B cell (primary cell): ENCODE measurements at regions not wholly inside any gene's neighbourhood (a gene's known extent, or its start where the extent isn't known, plus 50 kb on each side); places are given as distances from the start of the nearest gene placed in this dataset.

Experiments used
- ATAC-seq: fragments of 200-7000 bp; cut with Tn5 transposase; one replicate; pipeline ENCODE4 v1.10.0; 2021; ENCODE audit warnings: low read depth, mild to moderate bottlenecking, moderate number of reproducible peaks, moderate library complexity
- CTCF ChIA-PET: fragments of 350-600 bp; sonication (Branson Sonifier 250); formaldehyde crosslinking; loops from one replicate; lab custom pipeline; 2021; ENCODE audit warnings: antibody characterized with exemption, inconsistent platforms; lab: Charles Lee
- POLR2A ChIA-PET: fragments of 350-600 bp; sonication (Branson Sonifier 250); formaldehyde crosslinking; loops from one replicate; lab custom pipeline; 2021; ENCODE audit warnings: antibody characterized with exemption; lab: Charles Lee
- DNase-seq: peaks from one replicate; pipeline ENCODE4 v3.0.0; 2013
- H2AFZ ChIP-seq: 2 replicates; pipeline ENCODE4 v1.6.1; 2012; ENCODE audit warnings: mild to moderate bottlenecking, low read depth, low read length; ENCODE audit not compliant: insufficient read depth, poor library complexity, severe bottlenecking
- H3K27ac ChIP-seq, 2 donors: 1 replicate in 1 of 2; 2 replicates in 1 of 2; pipeline ENCODE4 v1.5.1; 2012 to 2013; ENCODE audit warnings: low read length in 2 of 2, mild to moderate bottlenecking in 2 of 2, moderate library complexity in 1 of 2
- H3K27me3 ChIP-seq, 4 experiments: fragments of 200-600 bp in 1 of 4; sonication (generic) in 1 of 4; replicated peaks in 1 of 4; 1 replicate in 2 of 4; 2 replicates in 2 of 4; pipeline versions ENCODE4 v1.6.1 to v1.7.0; 2013 to 2016; ENCODE audit warnings: low read length in 3 of 4, mild to moderate bottlenecking in 2 of 4, mixed read lengths in 1 of 4, moderate library complexity in 1 of 4; ENCODE audit not compliant: insufficient read depth in 4 of 4, control insufficient read depth in 3 of 4; ENCODE audit errors: control extremely low read depth in 1 of 4
- H3K36me3 ChIP-seq, 2 experiments: replicated peaks in 1 of 2; 1 replicate in 1 of 2; 2 replicates in 1 of 2; pipeline versions ENCODE4 v1.6.1 to v1.7.1; 2013; ENCODE audit warnings: low read length in 1 of 2; ENCODE audit not compliant: insufficient read depth in 2 of 2, control insufficient read depth in 1 of 2; ENCODE audit errors: control extremely low read depth in 1 of 2, extremely low read depth in 1 of 2
- H3K4me1 ChIP-seq, 2 donors: fragments of 200-600 bp in 1 of 2; sonication (generic) in 1 of 2; 1 replicate in 1 of 2; 2 replicates in 1 of 2; pipeline versions ENCODE4 v1.5.1 to v1.6.1; 2013 to 2017; ENCODE audit warnings: low read length in 2 of 2; ENCODE audit not compliant: control insufficient read depth in 2 of 2, insufficient read depth in 2 of 2
- H3K4me2 ChIP-seq: replicated peaks from 2 replicates; pipeline ENCODE3; 2012; ENCODE audit warnings: mild to moderate bottlenecking, low read depth, low read length; ENCODE audit not compliant: poor library complexity, severe bottlenecking
- H3K4me3 ChIP-seq, 5 experiments: fragments of 200-600 bp in 1 of 5; sonication (generic) in 1 of 5; 1 replicate in 3 of 5; 2 replicates in 2 of 5; pipeline versions ENCODE4 v1.5.1 to v1.7.0; 2011 to 2016; ENCODE audit warnings: low read length in 4 of 5, mild to moderate bottlenecking in 4 of 5, low read depth in 2 of 5, control low read depth in 1 of 5, moderate library complexity in 1 of 5; ENCODE audit not compliant: insufficient read depth in 1 of 5; ENCODE audit errors: control extremely low read depth in 1 of 5, extremely low read depth in 1 of 5
- H3K79me2 ChIP-seq: fragments of 200-600 bp; sonication (generic); one replicate; pipeline ENCODE4 v1.6.0; 2016; ENCODE audit warnings: low read length; ENCODE audit not compliant: control insufficient read depth, insufficient read depth
- H3K9ac ChIP-seq: fragments of 200-600 bp; sonication (generic); 2 replicates; pipeline ENCODE4 v1.6.1; 2017; ENCODE audit warnings: mild to moderate bottlenecking, low read length, moderate library complexity
- H3K9me3 ChIP-seq, 3 donors: one replicate each; pipeline versions ENCODE4 v1.6.1 to v1.7.1; 2013; ENCODE audit warnings: low read length in 2 of 3; ENCODE audit not compliant: control insufficient read depth in 2 of 3, insufficient read depth in 1 of 3; ENCODE audit errors: control extremely low read depth in 1 of 3
- H4K20me1 ChIP-seq: 2 replicates; pipeline ENCODE4 v1.6.0; 2012; ENCODE audit warnings: mild to moderate bottlenecking, low read length; ENCODE audit not compliant: insufficient read depth, control insufficient read depth, poor library complexity, severe bottlenecking
- H3K27ac Mint-ChIP-seq: one replicate; pipeline ENCODE4 v1.8.0; 2021; ENCODE audit warnings: mixed read lengths
- H3K27me3 Mint-ChIP-seq: one replicate; pipeline ENCODE4 v1.8.0; 2021; ENCODE audit warnings: mixed read lengths
- H3K4me1 Mint-ChIP-seq: one replicate; pipeline ENCODE4 v1.8.0; 2021; ENCODE audit warnings: mixed read lengths
- H3K4me3 Mint-ChIP-seq: one replicate; pipeline ENCODE4 v1.8.0; 2021; ENCODE audit warnings: mixed read lengths
- H3K9me3 Mint-ChIP-seq: one replicate; pipeline ENCODE4 v1.8.0; 2022; ENCODE audit warnings: mixed read lengths; ENCODE audit not compliant: insufficient read depth
- EZH2 ChIP-seq: IDR thresholded peaks from 2 replicates; pipeline ENCODE4 v1.6.1; 2012; ENCODE audit warnings: borderline replicate concordance, low read depth, mild to moderate bottlenecking, moderate library complexity, low read length; ENCODE audit not compliant: insufficient read depth, poor library complexity, severe bottlenecking
- WGBS: methylation state at CpG from one replicate; pipeline ENCODE4 v1.1.5; 2013; ENCODE audit warnings: missing lambda C conversion rate; ENCODE audit not compliant: insufficient coverage; 5-methylcytosine and 5-hydroxymethylcytosine counted together
- intact Hi-C: fragments of 100-400 bp; cut with micrococcal nuclease; formaldehyde crosslinking; loops from one replicate; pipeline ENCODE4 v1.10.0; 2022
- TF ChIP-seq, protein P1 (sequence below): fragments of 200-600 bp; IDR thresholded peaks from one replicate; pipeline ENCODE4 v1.8.0; 2022; ENCODE audit warnings: antibody characterized with exemption, mild to moderate bottlenecking

DNA sequence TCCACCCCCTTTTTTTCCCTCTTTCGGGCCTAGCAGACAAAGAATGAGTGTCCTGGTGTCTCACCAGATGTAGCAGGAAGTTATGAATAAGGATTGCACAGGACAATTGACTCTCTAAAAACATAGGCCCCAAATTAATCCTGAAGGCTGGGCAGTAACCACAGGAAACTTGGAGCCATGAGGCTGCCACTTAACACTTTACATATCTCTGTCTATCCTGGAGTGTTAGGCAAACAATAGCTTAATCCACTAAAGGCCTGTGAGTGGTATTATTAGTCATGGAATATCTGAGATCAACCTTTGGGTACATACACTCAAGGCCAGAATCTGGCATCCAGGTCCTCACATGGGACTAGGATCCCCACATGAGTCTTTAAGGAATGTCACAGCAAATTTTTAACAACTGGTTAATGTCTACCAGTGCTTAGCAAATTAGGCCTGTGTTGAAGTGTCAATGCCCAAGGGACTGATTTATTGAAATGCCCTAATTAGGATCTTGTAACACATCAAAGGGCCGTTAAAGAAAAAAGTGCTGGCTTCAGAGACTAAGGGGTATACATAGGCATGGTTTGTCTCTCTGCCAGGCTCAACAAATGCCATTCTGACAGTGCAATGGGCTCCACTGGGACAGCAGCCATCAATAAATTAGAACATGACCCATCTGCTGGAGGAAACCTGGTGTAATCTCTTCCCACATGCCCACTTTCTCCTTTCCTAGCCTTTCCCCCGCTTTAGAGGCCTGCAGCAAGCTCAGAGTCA lies 196.7 kb upstream of the TBX20 start:
- H3K4me1 ChIP-seq: peaks cover 0 to 3% of the 10 kb centered on the region in 2 donors
- no peaks in the 10 kb centered on the region for H3K36me3 ChIP-seq
- DNase-seq (no peak), ATAC-seq (no peak)
- POLR2A ChIA-PET: no interaction called here
- H3K27me3 ChIP-seq: peaks cover 0 to 23% (median 11%) of the 10 kb centered on the region in 4 experiments
- H3K27me3 Mint-ChIP-seq: peaks cover 47% of the 10 kb centered on the region
- intact Hi-C loops: no loop called here
- peaks cover 0 to 7% (median 0%) of the 10 kb centered on the region in 3 donors for H3K9me3 ChIP-seq
- no peak overlapping the region for H3K4me2 ChIP-seq
- CTCF ChIA-PET: interaction anchor here (1.9 kb wide), 1 partner anchor 25 kb away, joined by 7 read pairs; no protein-coding TSS in a partner anchor
- TF ChIP-seq EZH2: no peak
- TF ChIP-seq, protein P1, sequence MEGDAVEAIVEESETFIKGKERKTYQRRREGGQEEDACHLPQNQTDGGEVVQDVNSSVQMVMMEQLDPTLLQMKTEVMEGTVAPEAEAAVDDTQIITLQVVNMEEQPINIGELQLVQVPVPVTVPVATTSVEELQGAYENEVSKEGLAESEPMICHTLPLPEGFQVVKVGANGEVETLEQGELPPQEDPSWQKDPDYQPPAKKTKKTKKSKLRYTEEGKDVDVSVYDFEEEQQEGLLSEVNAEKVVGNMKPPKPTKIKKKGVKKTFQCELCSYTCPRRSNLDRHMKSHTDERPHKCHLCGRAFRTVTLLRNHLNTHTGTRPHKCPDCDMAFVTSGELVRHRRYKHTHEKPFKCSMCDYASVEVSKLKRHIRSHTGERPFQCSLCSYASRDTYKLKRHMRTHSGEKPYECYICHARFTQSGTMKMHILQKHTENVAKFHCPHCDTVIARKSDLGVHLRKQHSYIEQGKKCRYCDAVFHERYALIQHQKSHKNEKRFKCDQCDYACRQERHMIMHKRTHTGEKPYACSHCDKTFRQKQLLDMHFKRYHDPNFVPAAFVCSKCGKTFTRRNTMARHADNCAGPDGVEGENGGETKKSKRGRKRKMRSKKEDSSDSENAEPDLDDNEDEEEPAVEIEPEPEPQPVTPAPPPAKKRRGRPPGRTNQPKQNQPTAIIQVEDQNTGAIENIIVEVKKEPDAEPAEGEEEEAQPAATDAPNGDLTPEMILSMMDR: no peak
- H3K4me3 ChIP-seq: no peak overlapping the region
- no peaks in the 10 kb centered on the region for H3K9me3 Mint-ChIP-seq
- no peaks in the 10 kb centered on the region for H3K79me2 ChIP-seq
- WGBS: 79% methylated on average over 2 of the region's 3 CpGs
- H2AFZ ChIP-seq: no peak overlapping the region
- no peaks in the 10 kb centered on the region for H4K20me1 ChIP-seq
- no peak overlapping the region for H3K9ac ChIP-seq
- no peak overlapping the region for H3K27ac ChIP-seq
- H3K4me1 Mint-ChIP-seq: no peaks in the 10 kb centered on the region
- H3K27ac Mint-ChIP-seq: no peak overlapping the region
- no peak overlapping the region for H3K4me3 Mint-ChIP-seq

DNA sequence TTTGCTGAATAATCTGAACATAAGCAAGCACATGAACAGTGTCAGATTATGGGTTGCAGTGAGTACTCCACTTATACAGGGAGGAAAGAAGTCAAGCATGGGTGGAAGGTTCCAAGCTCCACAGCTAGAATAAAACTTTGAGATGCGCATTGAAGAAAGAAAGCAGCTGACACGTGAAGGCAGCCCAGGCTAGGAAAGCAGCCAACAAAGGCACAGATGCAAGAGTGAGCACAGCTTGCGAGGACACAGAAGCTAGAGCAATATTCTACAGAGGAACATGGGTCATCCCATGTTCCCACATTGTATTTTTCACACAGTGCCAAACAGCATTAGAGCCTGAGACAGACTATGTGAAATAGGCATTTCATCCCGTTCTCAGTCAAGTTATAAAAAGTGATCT lies 194.6 kb upstream of the TBX20 start:
- DNase-seq (no peak), ATAC-seq (no peak)
- Histone ChIP-seq H3K9ac (no peak overlapping the region), H3K79me2 (no peaks in the 10 kb centered on the region), H3K4me2 (no peak overlapping the region), H3K27ac (no peak overlapping the region), H2AFZ (no peak overlapping the region), H3K9me3 (no peaks in the 10 kb centered on the region), H3K36me3 (no peaks in the 10 kb centered on the region), H3K4me1 (no peaks in the 10 kb centered on the region), H4K20me1 (no peaks in the 10 kb centered on the region), H3K27me3 (peaks cover 0 to 9% (median 4%) of the 10 kb centered on the region in 4 experiments), H3K4me3 (no peak overlapping the region)
- H3K4me3 Mint-ChIP-seq: no peak overlapping the region
- H3K9me3 Mint-ChIP-seq: no peaks in the 10 kb centered on the region
- no peaks in the 10 kb centered on the region for H3K4me1 Mint-ChIP-seq
- TF ChIP-seq EZH2: no peak
- TF ChIP-seq, protein P1: no peak
- H3K27me3 Mint-ChIP-seq: peaks cover 43% of the 10 kb centered on the region
- 90% methylated on average over 3 of the region's 4 CpGs for WGBS
- intact Hi-C loops: no loop called here
- ChIA-PET CTCF (no interaction called here), POLR2A (no interaction called here)
- H3K27ac Mint-ChIP-seq: no peak overlapping the region
